Cardiac muscle cell (in vitro differentiated cells and primary cell): ENCODE measurements at regions not wholly inside any gene's neighbourhood (a gene's known extent, or its start where the extent isn't known, plus 50 kb on each side); places are given as distances from the start of the nearest gene placed in this dataset.

Source experiments
- DNase-seq, 2 donors: peaks; one replicate each; pipeline versions ENCODE4 v3.0.0 to v3.0.0-alpha.2; 2010 to 2017; ENCODE audit warnings: low read depth in 1 of 2, low spot score in 1 of 2
- H3K27ac ChIP-seq: fragments of 200-600 bp; sonication (generic); 2 replicates; pipeline ENCODE4 v1.5.1; 2016
- H3K27me3 ChIP-seq: fragments of 200-600 bp; sonication (generic); 2 replicates; pipeline ENCODE4 v1.6.0; 2016; ENCODE audit warnings: control low read depth
- H3K36me3 ChIP-seq: fragments of 200-600 bp; sonication (generic); 2 replicates; pipeline ENCODE4 v1.5.1; 2016; ENCODE audit warnings: control low read depth
- H3K4me1 ChIP-seq: fragments of 200-600 bp; sonication (generic); 2 replicates; pipeline ENCODE4 v1.8.1; 2017; ENCODE audit warnings: low read depth, mild to moderate bottlenecking, mixed run types
- H3K4me3 ChIP-seq: fragments of 200-600 bp; sonication (generic); 2 replicates; pipeline ENCODE4 v1.5.1; 2016; ENCODE audit warnings: mild to moderate bottlenecking
- H3K9me3 ChIP-seq: fragments of 200-600 bp; sonication (generic); 2 replicates; pipeline ENCODE4 v1.5.1; 2017; ENCODE audit warnings: low read depth, mild to moderate bottlenecking, control low read depth
- TF ChIP-seq, protein P1 (sequence below): IDR thresholded peaks from 2 replicates; pipeline ENCODE4 v1.5.1; 2012; ENCODE audit warnings: low read depth, mild to moderate bottlenecking, low read length

DNA sequence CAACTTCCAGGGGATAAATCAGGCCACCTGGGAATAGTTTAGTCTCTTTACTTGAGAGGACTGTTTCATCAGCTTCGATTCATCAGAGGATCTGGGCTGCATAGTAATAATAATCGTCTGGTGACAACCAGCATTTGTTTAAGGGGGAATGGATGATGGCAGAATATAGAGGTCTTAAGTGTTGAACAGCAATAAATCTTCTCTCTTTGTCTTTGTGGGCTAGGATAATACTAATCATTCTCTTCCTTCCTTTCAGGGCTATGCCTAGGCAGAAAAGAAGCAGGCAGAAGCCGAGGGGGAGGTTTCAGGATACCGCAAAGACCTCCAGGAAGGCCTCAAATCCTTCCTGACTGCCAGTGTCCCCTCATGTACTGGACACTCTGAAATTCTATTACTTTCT, 150.4 kb upstream of the GAREM1 start:
- Histone ChIP-seq H3K9me3 (no peaks in the 10 kb centered on the region), H3K4me3 (no peak overlapping the region), H3K4me1 (no peaks in the 10 kb centered on the region), H3K27ac (no peak overlapping the region), H3K36me3 (no peaks in the 10 kb centered on the region), H3K27me3 (no peaks in the 10 kb centered on the region)
- DNase-seq, result no peak
- TF ChIP-seq, protein P1, sequence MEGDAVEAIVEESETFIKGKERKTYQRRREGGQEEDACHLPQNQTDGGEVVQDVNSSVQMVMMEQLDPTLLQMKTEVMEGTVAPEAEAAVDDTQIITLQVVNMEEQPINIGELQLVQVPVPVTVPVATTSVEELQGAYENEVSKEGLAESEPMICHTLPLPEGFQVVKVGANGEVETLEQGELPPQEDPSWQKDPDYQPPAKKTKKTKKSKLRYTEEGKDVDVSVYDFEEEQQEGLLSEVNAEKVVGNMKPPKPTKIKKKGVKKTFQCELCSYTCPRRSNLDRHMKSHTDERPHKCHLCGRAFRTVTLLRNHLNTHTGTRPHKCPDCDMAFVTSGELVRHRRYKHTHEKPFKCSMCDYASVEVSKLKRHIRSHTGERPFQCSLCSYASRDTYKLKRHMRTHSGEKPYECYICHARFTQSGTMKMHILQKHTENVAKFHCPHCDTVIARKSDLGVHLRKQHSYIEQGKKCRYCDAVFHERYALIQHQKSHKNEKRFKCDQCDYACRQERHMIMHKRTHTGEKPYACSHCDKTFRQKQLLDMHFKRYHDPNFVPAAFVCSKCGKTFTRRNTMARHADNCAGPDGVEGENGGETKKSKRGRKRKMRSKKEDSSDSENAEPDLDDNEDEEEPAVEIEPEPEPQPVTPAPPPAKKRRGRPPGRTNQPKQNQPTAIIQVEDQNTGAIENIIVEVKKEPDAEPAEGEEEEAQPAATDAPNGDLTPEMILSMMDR, result no peak

DNA sequence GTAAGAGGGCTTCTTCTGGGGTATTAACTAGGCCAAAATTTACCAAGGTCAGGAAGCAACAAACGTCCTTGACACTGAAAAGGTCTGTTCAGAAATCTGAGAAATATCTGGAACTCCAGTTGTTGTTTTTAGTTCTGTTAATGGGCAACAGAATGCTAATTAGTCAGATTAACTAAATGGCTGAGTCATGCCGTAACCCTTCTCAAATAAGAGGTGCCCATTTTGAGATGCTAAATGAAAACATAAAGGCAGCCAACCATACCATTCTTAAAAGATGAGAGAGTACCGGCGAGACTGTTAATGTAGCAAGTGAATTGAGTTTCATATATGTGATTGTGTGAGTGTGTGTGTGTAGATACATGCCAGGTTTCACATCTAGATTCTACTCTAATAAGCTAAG, 147.9 kb upstream of the GAREM1 start:
- no peaks in the 10 kb centered on the region for H3K27me3 ChIP-seq
- H3K9me3 ChIP-seq, result no peaks in the 10 kb centered on the region
- no peak for DNase-seq
- no peaks in the 10 kb centered on the region for H3K36me3 ChIP-seq
- no peak overlapping the region for H3K27ac ChIP-seq
- TF ChIP-seq, protein P1, result no peak
- no peak overlapping the region for H3K4me3 ChIP-seq
- H3K4me1 ChIP-seq, result no peaks in the 10 kb centered on the region

DNA sequence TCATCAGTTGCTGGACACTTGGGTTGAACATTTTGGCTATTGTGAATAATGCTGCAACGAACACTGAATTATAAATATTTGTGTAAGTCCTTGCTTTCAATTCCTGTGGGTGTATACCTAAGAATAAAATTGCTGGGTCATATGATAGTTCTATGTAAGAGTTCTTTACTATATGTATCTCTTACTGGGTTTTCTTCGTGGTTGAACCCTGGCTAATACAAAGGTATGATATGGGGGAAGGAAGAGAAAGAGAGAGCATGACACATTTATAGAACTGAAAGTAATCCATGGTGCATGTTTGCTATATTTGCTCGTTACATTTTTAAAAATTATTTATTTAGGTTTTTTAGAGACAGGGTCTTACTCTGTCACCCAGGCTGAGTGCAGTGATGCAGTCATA, 143.1 kb upstream of the GAREM1 start:
- no peaks in the 10 kb centered on the region for H3K4me1 ChIP-seq
- no peak overlapping the region for H3K4me3 ChIP-seq
- no peaks in the 10 kb centered on the region for H3K36me3 ChIP-seq

DNA sequence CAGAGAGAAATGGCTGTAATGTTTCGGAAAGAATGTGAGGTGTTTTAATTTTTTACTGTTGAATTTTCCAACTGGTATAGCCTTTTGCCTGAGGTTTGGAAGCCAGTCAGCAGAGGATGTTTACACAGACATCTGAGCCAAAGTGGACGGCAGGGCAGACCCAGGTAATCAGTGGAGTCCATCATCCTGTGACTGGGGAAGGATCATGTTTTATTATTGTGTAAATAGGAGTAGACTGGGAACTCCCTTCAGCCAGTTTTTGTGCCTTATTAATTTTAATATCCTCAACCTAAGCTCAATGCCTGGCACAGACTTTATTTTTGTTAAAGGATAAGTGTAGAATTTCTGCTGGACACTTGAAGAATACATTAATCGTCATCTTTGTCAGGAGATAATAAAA, 142.0 kb upstream of the GAREM1 start:
- H3K36me3 ChIP-seq, result no peaks in the 10 kb centered on the region
- H3K4me1 ChIP-seq, result no peaks in the 10 kb centered on the region
- no peaks in the 10 kb centered on the region for H3K27me3 ChIP-seq
- no peak for DNase-seq
- no peak overlapping the region for H3K27ac ChIP-seq
- H3K4me3 ChIP-seq, result no peak overlapping the region
- TF ChIP-seq, protein P1, result no peak
- no peaks in the 10 kb centered on the region for H3K9me3 ChIP-seq

More for the DNA sequence above, 143.1 kb upstream of the GAREM1 start:
- no peak for DNase-seq
- no peaks in the 10 kb centered on the region for H3K9me3 ChIP-seq
- H3K27me3 ChIP-seq, result no peaks in the 10 kb centered on the region
- TF ChIP-seq, protein P1, result no peak
- H3K27ac ChIP-seq, result no peak overlapping the region

DNA sequence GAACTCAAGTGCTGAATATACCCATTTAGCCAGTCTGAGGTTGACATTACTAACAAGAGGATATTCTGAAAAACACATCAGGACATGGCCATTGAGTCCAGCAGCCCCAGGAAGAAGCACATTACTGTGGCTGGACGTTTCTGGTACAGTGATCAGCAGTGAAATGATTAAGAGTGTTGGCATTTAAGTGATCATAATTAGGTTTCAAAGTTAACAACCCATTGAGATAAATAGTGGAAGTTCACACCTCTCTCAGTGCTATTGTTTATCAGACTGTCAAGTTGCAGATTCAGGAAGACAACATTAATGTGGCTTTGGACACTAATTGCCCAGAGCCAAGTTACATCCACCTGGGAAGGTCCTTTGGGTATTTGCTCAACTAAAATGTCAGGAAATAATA, 139.5 kb upstream of the GAREM1 start:
- Histone ChIP-seq H3K36me3 (no peaks in the 10 kb centered on the region), H3K27ac (no peak overlapping the region), H3K9me3 (no peaks in the 10 kb centered on the region)

More for the DNA sequence above, 139.5 kb upstream of the GAREM1 start:
- H3K4me3 ChIP-seq, result no peak overlapping the region
- no peak for DNase-seq
- TF ChIP-seq, protein P1, result no peak
- H3K4me1 ChIP-seq, result no peaks in the 10 kb centered on the region
- H3K27me3 ChIP-seq, result no peaks in the 10 kb centered on the region
